Keratinocyte (primary cell): ENCODE measurements at regions not wholly inside any gene's neighbourhood (a gene's known extent, or its start where the extent isn't known, plus 50 kb on each side); places are given as distances from the start of the nearest gene placed in this dataset.

ENCODE experiments used
- DNase-seq: peaks from one replicate; pipeline ENCODE4 v3.0.0-alpha.2; 2011; ENCODE audit warnings: low read depth, missing footprints, low spot score
- FAIRE-seq: peaks from 2 replicates; lab custom pipeline; 2011; peaks lifted over from hg19 to GRCh38; lab: Jason Lieb, UNC
- H2AFZ ChIP-seq: 2 replicates; pipeline ENCODE4 v1.6.0; 2012; ENCODE audit warnings: low read length, control low read depth, inconsistent platforms; ENCODE audit not compliant: control insufficient read depth
- H3K27ac ChIP-seq: 2 replicates; pipeline ENCODE4 v1.5.1; 2011; ENCODE audit warnings: low read length; ENCODE audit not compliant: control insufficient read depth, insufficient read depth
- H3K27me3 ChIP-seq: 3 replicates; pipeline ENCODE4 v1.6.0; 2011; ENCODE audit warnings: low read length; ENCODE audit not compliant: control insufficient read depth, insufficient read depth; ENCODE audit errors: extremely low read depth
- H3K36me3 ChIP-seq, 2 experiments: 2 replicates in 1 of 2; 3 replicates in 1 of 2; pipeline ENCODE4 v1.5.1; 2011; ENCODE audit warnings: low read length in 2 of 2, mild to moderate bottlenecking in 1 of 2; ENCODE audit not compliant: control insufficient read depth in 2 of 2, insufficient read depth in 2 of 2; ENCODE audit errors: extremely low read depth in 1 of 2
- H3K4me1 ChIP-seq: 3 replicates; pipeline ENCODE4 v1.5.1; 2011; ENCODE audit warnings: low read length; ENCODE audit not compliant: control insufficient read depth, insufficient read depth; ENCODE audit errors: extremely low read depth
- H3K4me2 ChIP-seq: 3 replicates; pipeline ENCODE4 v1.6.0; 2011; ENCODE audit warnings: low read depth, low read length; ENCODE audit not compliant: control insufficient read depth, insufficient read depth; ENCODE audit errors: extremely low read depth
- H3K4me3 ChIP-seq, 3 experiments: fragments of 200-600 bp in 1 of 3; sonication (generic) in 1 of 3; 2 replicates in 2 of 3; 3 replicates in 1 of 3; pipeline ENCODE4 v1.5.1; 2011 to 2016; ENCODE audit warnings: low read length in 3 of 3, mild to moderate bottlenecking in 3 of 3, control low read depth in 2 of 3, inconsistent platforms in 1 of 3, low read depth in 1 of 3, mixed read lengths in 1 of 3, mixed run types in 1 of 3, moderate library complexity in 1 of 3; ENCODE audit not compliant: control insufficient read depth in 2 of 3, insufficient read depth in 2 of 3; ENCODE audit errors: extremely low read depth in 1 of 3
- H3K79me2 ChIP-seq: 2 replicates; pipeline ENCODE4 v1.6.0; 2012; ENCODE audit warnings: low read length; ENCODE audit not compliant: control insufficient read depth, insufficient read depth
- H3K9ac ChIP-seq: 3 replicates; pipeline ENCODE4 v1.6.0; 2011; ENCODE audit warnings: low read length; ENCODE audit not compliant: control insufficient read depth, insufficient read depth; ENCODE audit errors: extremely low read depth
- H3K9me1 ChIP-seq: 3 replicates; pipeline ENCODE4 v1.6.0; 2011; ENCODE audit warnings: low read length; ENCODE audit not compliant: control insufficient read depth, insufficient read depth; ENCODE audit errors: extremely low read depth
- H3K9me3 ChIP-seq: 2 replicates; pipeline ENCODE4 v1.5.1; 2012; ENCODE audit warnings: low read depth, low read length; ENCODE audit not compliant: control insufficient read depth
- H4K20me1 ChIP-seq: 3 replicates; pipeline ENCODE4 v1.6.0; 2011; ENCODE audit warnings: low read length; ENCODE audit not compliant: control insufficient read depth, insufficient read depth; ENCODE audit errors: extremely low read depth
- CTCF ChIP-seq, 3 experiments: IDR thresholded peaks in 1 of 3; conservative IDR thresholded peaks in 1 of 3; optimal IDR thresholded peaks in 1 of 3; 2 replicates in 2 of 3; 3 replicates in 1 of 3; pipeline versions ENCODE3 to v1.5.1; 2011; ENCODE audit warnings: low read length in 3 of 3, mild to moderate bottlenecking in 3 of 3, moderate library complexity in 2 of 3, control low read depth in 1 of 3, inconsistent platforms in 1 of 3; ENCODE audit not compliant: insufficient read depth in 2 of 3; ENCODE audit errors: extremely low read depth in 1 of 3
- EZH2 ChIP-seq: IDR thresholded peaks from one replicate; pipeline ENCODE4 v1.6.1; 2012; ENCODE audit warnings: inconsistent platforms, mild to moderate bottlenecking, low read length, moderate library complexity
- dilution Hi-C: fragments of 300-500 bp; cut with MboI; formaldehyde crosslinking; loops from one replicate; pipeline ENCODE4 v1.7.0; 2020; ENCODE audit warnings: low sequenced_read_pairs; ENCODE audit not compliant: extremely low pct_ligation_motif_present

- no peaks in the 10 kb centered on the region for H3K27me3 ChIP-seq
- no peak overlapping the region for H3K4me2 ChIP-seq
- no peaks in the 10 kb centered on the region for H3K36me3 ChIP-seq
- no peaks in the 10 kb centered on the region for H3K79me2 ChIP-seq
- no peaks in the 10 kb centered on the region for H3K9me3 ChIP-seq
- no peak overlapping the region for H2AFZ ChIP-seq
- no peaks in the 10 kb centered on the region for H3K9me1 ChIP-seq
- H3K27ac ChIP-seq, result no peak overlapping the region
- no peak overlapping the region for H3K9ac ChIP-seq
- no peak overlapping the region for H3K4me3 ChIP-seq
- DNase-seq (no peak), FAIRE-seq (no peak)
- H4K20me1 ChIP-seq, result no peaks in the 10 kb centered on the region
- TF ChIP-seq EZH2 (no peak), CTCF (optimal IDR thresholded peaks at IDR 0.05 in 1 of 3, IDR thresholded peaks at IDR 0.05 in 1 of 3, conservative IDR thresholded peaks at IDR 0.05 in 1 of 3; ENCODE audit: extremely low read depth in 1 of 3, insufficient read depth in 2 of 3, low read length in 3 of 3) (no peak)
- H3K4me1 ChIP-seq, result peaks cover 22% of the 10 kb centered on the region
- dilution Hi-C loops, result no loop called here
Observed at GRCh38 chr5:82356021-82356420, 77.9 kb upstream of the RPS23 start.

GRCh38 chr5:82355496-82355895 lies 77.3 kb upstream of the RPS23 start:
- Histone ChIP-seq H3K9me1 (no peaks in the 10 kb centered on the region), H3K27ac (no peak overlapping the region), H3K4me2 (no peak overlapping the region), H3K79me2 (no peaks in the 10 kb centered on the region), H2AFZ (no peak overlapping the region), H3K27me3 (no peaks in the 10 kb centered on the region), H3K9me3 (no peaks in the 10 kb centered on the region), H4K20me1 (no peaks in the 10 kb centered on the region), H3K4me3 (no peak overlapping the region), H3K4me1 (peaks cover 22% of the 10 kb centered on the region), H3K9ac (no peak overlapping the region), H3K36me3 (no peaks in the 10 kb centered on the region)
- dilution Hi-C loops, result no loop called here
- no peak for TF ChIP-seq CTCF (optimal IDR thresholded peaks at IDR 0.05 in 1 of 3, IDR thresholded peaks at IDR 0.05 in 1 of 3, conservative IDR thresholded peaks at IDR 0.05 in 1 of 3; ENCODE audit: extremely low read depth in 1 of 3, insufficient read depth in 2 of 3, low read length in 3 of 3)
- TF ChIP-seq EZH2, result no peak
- no peak for DNase-seq
- FAIRE-seq, result no peak
